Adrenal gland (tissue), 9 donors: ENCODE measurements at regions not wholly inside any gene's neighbourhood (a gene's known extent, or its start where the extent isn't known, plus 50 kb on each side); places are given as distances from the start of the nearest gene placed in this dataset.
"Not testable (repeated sequence)": the region's sequence is repeated elsewhere in the genome, so short reads cannot be mapped to it uniquely, and the experiment has no call there.

Experiments used
- DNase-seq, 7 donors: peaks; one replicate each; pipeline ENCODE4 v3.0.0-alpha.2; 2019 to 2020
- H3K27ac ChIP-seq, 5 donors: fragments of 200-600 bp; sonication (generic) in 4 of 5; 1 replicate in 3 of 5; 2 replicates in 2 of 5; pipeline versions ENCODE4 v1.5.1 to v1.8.0; 2016 to 2020; ENCODE audit warnings: mild to moderate bottlenecking in 1 of 5
- H3K27me3 ChIP-seq: fragments of 200-600 bp; 2 replicates; pipeline ENCODE4 v1.8.0; 2021
- H3K36me3 ChIP-seq, 2 donors: fragments of 200-600 bp; replicated peaks in 1 of 2; 1 replicate in 1 of 2; 2 replicates in 1 of 2; pipeline versions ENCODE4 v1.5.1 to v1.8.0; 2018 to 2022
- H3K4me1 ChIP-seq, 2 donors: fragments of 200-600 bp; replicated peaks in 1 of 2; 1 replicate in 1 of 2; 2 replicates in 1 of 2; pipeline versions ENCODE4 v1.5.1 to v1.8.0; 2018 to 2021
- H3K4me3 ChIP-seq, 4 donors: fragments of 200-600 bp; sonication (generic) in 3 of 4; one replicate each; pipeline ENCODE4 v1.5.1; 2016 to 2018
- H3K9me3 ChIP-seq, 3 donors: fragments of 200-600 bp; sonication (generic) in 1 of 3; replicated peaks in 1 of 3; 1 replicate in 2 of 3; 2 replicates in 1 of 3; pipeline versions ENCODE4 v1.5.1 to v1.8.0; 2016 to 2021
- POLR2A ChIP-seq, 2 donors: fragments of 450-650 bp; IDR thresholded peaks; one replicate each; pipeline ENCODE4 v1.6.1; 2017; ENCODE audit warnings: antibody characterized with exemption in 2 of 2, mild to moderate bottlenecking in 2 of 2, moderate library complexity in 1 of 2
- WGBS, 4 donors: extraction: QIAGEN DNeasy Blood & Tissue Kit in 2 of 4; methylation state at CpG; one replicate each; pipeline versions ENCODE4 v1.1.5 to v1.1.7; 2013 to 2017; 5-methylcytosine and 5-hydroxymethylcytosine counted together
- intact Hi-C, 2 donors: fragments of 100-400 bp; cut with DNase I; formaldehyde crosslinking; loops; one replicate each; pipeline versions ENCODE4 v1.14.1 to v1.15.0; 2022 to 2023
- TF ChIP-seq, protein P1 (sequence below), 6 experiments: fragments of 450-650 bp in 4 of 6; fragments of 200-600 bp in 2 of 6; sonication (generic) in 1 of 6; IDR thresholded peaks; 1 replicate in 5 of 6; 2 replicates in 1 of 6; pipeline versions ENCODE4 v1.5.1 to v1.8.0; 2016 to 2021; ENCODE audit warnings: antibody characterized with exemption in 6 of 6, mild to moderate bottlenecking in 2 of 6, moderate library complexity in 1 of 6
- donor health status: healthy with polysubstance abuse.
- donor health status: Bipolar disorder and iron deficiency.
- donor health status: DM: yes; HTN: yes; CAD: no.
- donor health status: DM: no; HTN: no; CAD: no.
- donor health status: DM: no; HTN: no; CAD: no.

DNA sequence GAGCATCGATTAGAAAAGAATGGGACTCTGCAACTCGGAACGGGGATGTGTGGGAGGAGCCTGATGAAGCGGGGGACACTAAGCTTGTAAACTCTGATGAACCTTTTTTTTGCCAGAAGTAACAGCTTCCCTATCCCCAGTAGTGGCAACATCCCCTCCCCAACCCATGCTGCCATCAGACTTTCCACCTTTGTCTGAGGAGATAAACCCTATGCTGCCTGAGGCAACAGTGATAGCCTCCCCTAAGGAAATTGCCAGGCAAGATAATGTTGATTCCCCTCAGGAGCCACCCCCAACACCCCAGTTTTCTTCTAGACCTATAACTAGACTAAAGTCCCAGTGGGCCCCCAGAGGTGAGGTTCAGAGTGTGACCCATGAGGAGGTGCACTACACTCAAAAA lies 173.7 kb downstream of the AKR1D1 start:
- H3K27ac ChIP-seq: no peak overlapping the region
- DNase-seq: no peak
- H3K4me1 ChIP-seq: peaks cover 3 to 9% of the 10 kb centered on the region in 2 donors
- no peaks in the 10 kb centered on the region for H3K9me3 ChIP-seq
- TF ChIP-seq, protein P1, sequence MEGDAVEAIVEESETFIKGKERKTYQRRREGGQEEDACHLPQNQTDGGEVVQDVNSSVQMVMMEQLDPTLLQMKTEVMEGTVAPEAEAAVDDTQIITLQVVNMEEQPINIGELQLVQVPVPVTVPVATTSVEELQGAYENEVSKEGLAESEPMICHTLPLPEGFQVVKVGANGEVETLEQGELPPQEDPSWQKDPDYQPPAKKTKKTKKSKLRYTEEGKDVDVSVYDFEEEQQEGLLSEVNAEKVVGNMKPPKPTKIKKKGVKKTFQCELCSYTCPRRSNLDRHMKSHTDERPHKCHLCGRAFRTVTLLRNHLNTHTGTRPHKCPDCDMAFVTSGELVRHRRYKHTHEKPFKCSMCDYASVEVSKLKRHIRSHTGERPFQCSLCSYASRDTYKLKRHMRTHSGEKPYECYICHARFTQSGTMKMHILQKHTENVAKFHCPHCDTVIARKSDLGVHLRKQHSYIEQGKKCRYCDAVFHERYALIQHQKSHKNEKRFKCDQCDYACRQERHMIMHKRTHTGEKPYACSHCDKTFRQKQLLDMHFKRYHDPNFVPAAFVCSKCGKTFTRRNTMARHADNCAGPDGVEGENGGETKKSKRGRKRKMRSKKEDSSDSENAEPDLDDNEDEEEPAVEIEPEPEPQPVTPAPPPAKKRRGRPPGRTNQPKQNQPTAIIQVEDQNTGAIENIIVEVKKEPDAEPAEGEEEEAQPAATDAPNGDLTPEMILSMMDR (IDR thresholded peaks at IDR 0.05): no peak
- TF ChIP-seq POLR2A (IDR thresholded peaks at IDR 0.05): no peak
- intact Hi-C loops: no loop called here
- WGBS, 4 donors: 86 to 98% (median 93%) methylated on average over 4 of the region's 4 CpGs
- no peaks in the 10 kb centered on the region for H3K27me3 ChIP-seq
- no peak overlapping the region for H3K4me3 ChIP-seq
- H3K36me3 ChIP-seq: no peaks in the 10 kb centered on the region

DNA sequence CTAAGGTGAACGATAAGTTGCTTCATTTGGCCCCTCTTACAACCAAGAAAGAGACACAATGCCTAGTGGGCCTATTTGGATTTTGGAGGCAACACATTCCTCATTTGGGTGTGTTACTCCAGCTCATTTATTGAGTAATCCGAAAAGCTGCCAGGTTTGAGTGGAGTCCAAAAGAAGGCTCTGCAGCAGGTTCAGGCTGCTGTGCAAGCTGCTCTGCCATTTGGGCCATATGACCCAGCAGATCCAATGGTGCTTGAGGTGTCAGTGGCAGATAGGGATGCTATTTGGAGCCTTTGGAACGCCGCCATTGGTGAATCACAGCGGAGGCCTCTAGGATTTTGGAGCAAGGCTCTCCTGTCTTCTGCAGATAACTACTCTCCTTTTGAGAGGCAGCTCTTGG lies 176.4 kb downstream of the AKR1D1 start:
- peak in 5 of 7 donors; percentile 20 to 66 (median 43) for DNase-seq
- 52 to 86% (median 83%) methylated on average over 2 to 5 of the region's 5 CpGs for WGBS, 4 donors

DNA sequence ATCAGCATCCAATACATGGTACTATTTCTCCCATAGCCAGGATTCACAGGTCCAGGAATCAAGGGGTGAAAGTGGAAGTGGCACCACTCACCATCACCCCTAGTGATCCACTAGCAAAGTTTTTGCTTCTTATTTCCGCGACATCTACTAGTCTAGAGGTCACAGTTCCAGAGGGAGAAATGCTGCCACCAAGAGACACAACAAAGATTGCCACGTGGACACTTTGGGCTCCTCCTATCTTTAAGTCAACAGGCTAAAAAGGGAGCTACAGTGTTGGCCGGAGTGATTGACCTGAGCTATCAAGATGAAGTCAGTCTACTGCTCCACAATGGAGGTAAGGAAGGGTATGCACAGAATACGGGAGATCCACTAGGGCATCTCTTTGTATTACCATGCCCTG lies 178.2 kb downstream of the AKR1D1 start:
- TF ChIP-seq, protein P1 (IDR thresholded peaks at IDR 0.05): no peak
- no peak for TF ChIP-seq POLR2A (IDR thresholded peaks at IDR 0.05)
- WGBS, 4 donors: 69 to 87% (median 85%) methylated on average over 5 of the region's 5 CpGs

More for the DNA sequence above, 176.4 kb downstream of the AKR1D1 start:
- H3K4me3 ChIP-seq, H3K4me1 ChIP-seq, H3K36me3 ChIP-seq, H3K27me3 ChIP-seq, H3K27ac ChIP-seq, H3K9me3 ChIP-seq, intact Hi-C loops: not testable (repeated sequence)

DNA sequence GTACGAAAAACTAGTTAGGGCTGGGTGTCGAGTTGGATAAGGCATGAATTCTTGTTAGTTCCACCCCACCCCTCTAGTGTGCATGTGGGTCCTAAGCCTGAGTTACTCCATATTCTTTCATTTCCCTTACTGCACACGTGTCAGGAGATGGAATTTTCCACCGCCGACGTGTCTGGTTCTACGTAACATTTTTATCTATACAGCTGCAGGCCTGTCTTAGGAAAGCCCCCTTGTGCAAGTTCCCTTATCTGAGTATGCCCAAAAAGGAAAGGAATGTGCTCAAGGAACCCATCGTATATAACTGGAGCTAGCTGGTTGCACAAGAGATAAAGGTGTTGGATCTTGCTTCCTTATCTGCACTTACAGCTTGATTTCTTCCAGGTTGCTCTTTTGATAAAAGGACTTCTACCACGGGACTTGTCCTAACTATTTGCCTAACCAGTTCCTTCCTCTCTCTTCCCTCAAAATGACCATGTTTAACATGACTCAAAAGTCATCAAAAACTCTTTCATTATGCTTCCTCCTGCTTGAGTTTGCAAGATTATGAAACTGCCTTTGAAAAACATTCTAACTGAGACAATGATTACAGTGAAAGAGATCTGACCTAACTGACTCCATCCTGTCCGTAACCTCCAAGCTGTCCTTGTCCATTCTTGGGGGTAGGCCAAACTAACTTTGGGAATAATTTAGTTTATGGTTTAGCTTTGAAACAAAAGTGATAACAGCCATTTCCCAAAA lies 181.4 kb downstream of the AKR1D1 start:
- intact Hi-C loops: no loop called here
- no peaks in the 10 kb centered on the region for H3K27me3 ChIP-seq
- WGBS, 4 donors: 26 to 47% (median 33%) methylated on average over 10 of the region's 10 CpGs
- peak in 6 of 7 donors; percentile 25 to 64 (median 54) for DNase-seq
- no peaks in the 10 kb centered on the region for H3K36me3 ChIP-seq
- H3K4me3 ChIP-seq: no peak overlapping the region
- H3K9me3 ChIP-seq: no peaks in the 10 kb centered on the region
- H3K27ac ChIP-seq: peak overlapping the region in 4 of 5 donors; percentile 22 to 56 (median 47)
- TF ChIP-seq, protein P1 (IDR thresholded peaks at IDR 0.05): no peak
- TF ChIP-seq POLR2A (IDR thresholded peaks at IDR 0.05): no peak
- peaks cover 4 to 13% of the 10 kb centered on the region in 2 donors for H3K4me1 ChIP-seq

More for the DNA sequence above, 178.2 kb downstream of the AKR1D1 start:
- DNase-seq: no peak
- intact Hi-C loops: no loop called here
- Histone ChIP-seq H3K4me3 (no peak overlapping the region), H3K36me3 (no peaks in the 10 kb centered on the region), H3K27me3 (no peaks in the 10 kb centered on the region), H3K4me1 (peaks cover 4 to 13% of the 10 kb centered on the region in 2 donors), H3K9me3 (no peaks in the 10 kb centered on the region), H3K27ac (no peak overlapping the region)

DNA sequence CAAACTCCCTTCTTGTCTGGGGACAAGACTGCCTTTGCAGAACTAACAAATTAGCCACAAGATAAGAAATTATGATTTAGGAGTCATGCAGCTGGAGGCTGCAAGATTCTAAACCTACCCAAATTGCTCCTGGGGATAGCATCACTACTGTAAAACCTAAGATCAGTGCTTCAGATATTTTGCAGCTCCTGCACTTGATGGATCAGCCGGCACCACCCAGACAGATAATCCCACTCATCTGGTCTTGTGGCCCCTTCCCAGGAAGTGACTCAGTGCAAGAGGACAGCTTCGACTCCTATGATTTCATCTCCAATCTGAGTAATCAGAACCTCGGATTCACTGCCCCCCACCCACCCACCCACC lies 181.9 kb downstream of the AKR1D1 start:
- 16 to 28% (median 25%) methylated on average over 2 to 3 of the region's 3 CpGs for WGBS, 4 donors
- Histone ChIP-seq H3K27ac (peak overlapping the region in 3 of 5 donors; percentile 22 to 56 (median 51)), H3K4me3 (no peak overlapping the region), H3K4me1 (peaks cover 4 to 13% of the 10 kb centered on the region in 2 donors), H3K36me3 (no peaks in the 10 kb centered on the region), H3K9me3 (no peaks in the 10 kb centered on the region), H3K27me3 (no peaks in the 10 kb centered on the region)
- intact Hi-C loops: no loop called here
- no peak for TF ChIP-seq POLR2A (IDR thresholded peaks at IDR 0.05)
- TF ChIP-seq, protein P1 (IDR thresholded peaks at IDR 0.05): no peak
- peak in 4 of 7 donors; percentile 19 to 46 (median 21) for DNase-seq
